Common myeloid progenitor, CD34-positive (primary cell): ENCODE measurements at regions not wholly inside any gene's neighbourhood (a gene's known extent, or its start where the extent isn't known, plus 50 kb on each side); places are given as distances from the start of the nearest gene placed in this dataset.
"Not testable (repeated sequence)": the region's sequence is repeated elsewhere in the genome, so short reads cannot be mapped to it uniquely, and the experiment has no call there.

ENCODE experiments used
- CTCF ChIA-PET: fragments of 350-600 bp; sonication (Branson Sonifier 250); formaldehyde crosslinking; loops from one replicate; lab custom pipeline; 2021; ENCODE audit warnings: antibody characterized with exemption; lab: Charles Lee
- POLR2A ChIA-PET: fragments of 350-600 bp; sonication (Branson Sonifier 250); formaldehyde crosslinking; loops from one replicate; lab custom pipeline; 2021; ENCODE audit warnings: antibody characterized with exemption; lab: Charles Lee
- DNase-seq, 3 donors: peaks; one replicate each; pipeline versions ENCODE4 v3.0.0 to v3.0.0-alpha.2; 2013
- H3K27ac ChIP-seq, 2 experiments: 1 replicate in 1 of 2; 2 replicates in 1 of 2; pipeline ENCODE4 v1.7.0; 2013; ENCODE audit warnings: inconsistent platforms in 2 of 2, low read length in 2 of 2, mild to moderate bottlenecking in 2 of 2, low read depth in 1 of 2, moderate library complexity in 1 of 2; ENCODE audit not compliant: severe bottlenecking in 2 of 2, insufficient read depth in 1 of 2, poor library complexity in 1 of 2
- H3K27me3 ChIP-seq, 5 experiments: replicated peaks in 2 of 5; 1 replicate in 3 of 5; 2 replicates in 2 of 5; pipeline versions ENCODE4 v1.6.1 to v1.7.0; 2013; ENCODE audit warnings: low read length in 4 of 5, mild to moderate bottlenecking in 2 of 5, moderate library complexity in 2 of 5, inconsistent platforms in 1 of 5; ENCODE audit not compliant: insufficient read depth in 5 of 5, control insufficient read depth in 4 of 5
- H3K36me3 ChIP-seq, 4 experiments: 1 replicate in 2 of 4; 2 replicates in 2 of 4; pipeline versions ENCODE4 v1.6.1 to v1.7.0; 2013; ENCODE audit warnings: low read length in 3 of 4, control low read depth in 1 of 4, mild to moderate bottlenecking in 1 of 4; ENCODE audit not compliant: control insufficient read depth in 4 of 4, insufficient read depth in 4 of 4
- H3K4me1 ChIP-seq, 4 experiments: 1 replicate in 3 of 4; 2 replicates in 1 of 4; pipeline versions ENCODE4 v1.6.1 to v1.7.1; 2013; ENCODE audit warnings: low read length in 3 of 4, mild to moderate bottlenecking in 3 of 4, control low read depth in 1 of 4, inconsistent platforms in 1 of 4, moderate library complexity in 1 of 4; ENCODE audit not compliant: control insufficient read depth in 4 of 4, insufficient read depth in 4 of 4; ENCODE audit errors: control extremely low read depth in 1 of 4
- H3K4me3 ChIP-seq, 7 experiments: 1 replicate in 4 of 7; 2 replicates in 3 of 7; pipeline versions ENCODE4 v1.5.1 to v1.7.0; 2013; ENCODE audit warnings: mild to moderate bottlenecking in 7 of 7, low read length in 6 of 7, moderate library complexity in 6 of 7, inconsistent platforms in 2 of 7, low read depth in 2 of 7, control low read depth in 1 of 7; ENCODE audit not compliant: insufficient read depth in 4 of 7, control insufficient read depth in 1 of 7; ENCODE audit errors: extremely low read depth in 1 of 7
- H3K9me3 ChIP-seq, 5 experiments: 1 replicate in 4 of 5; 2 replicates in 1 of 5; pipeline versions ENCODE4 v1.6.1 to v1.7.1; 2013; ENCODE audit warnings: low read length in 4 of 5, mild to moderate bottlenecking in 2 of 5, inconsistent platforms in 1 of 5, low read depth in 1 of 5, moderate library complexity in 1 of 5; ENCODE audit not compliant: control insufficient read depth in 4 of 5, insufficient read depth in 2 of 5; ENCODE audit errors: control extremely low read depth in 1 of 5
- WGBS: methylation state at CpG from one replicate; pipeline ENCODE4 v1.1.5; 2013; ENCODE audit not compliant: insufficient coverage; 5-methylcytosine and 5-hydroxymethylcytosine counted together

- Histone ChIP-seq H3K4me1 (no peaks in the 10 kb centered on the region), H3K27me3 (no peaks in the 10 kb centered on the region), H3K36me3 (no peaks in the 10 kb centered on the region), H3K27ac (no peak overlapping the region), H3K4me3 (no peak overlapping the region), H3K9me3 (no peaks in the 10 kb centered on the region)
- WGBS = 93% methylated on average over 2 of the region's 4 CpGs
- CTCF ChIA-PET = no interaction called here
- POLR2A ChIA-PET = no interaction called here
- DNase-seq = no peak
Observed at GRCh38 chr2:75432761-75433361, 127.9 kb downstream of the EVA1A start.

- H3K27me3 ChIP-seq = no peaks in the 10 kb centered on the region
- H3K4me1 ChIP-seq = no peaks in the 10 kb centered on the region
- H3K27ac ChIP-seq = no peak overlapping the region
- 60% methylated on average over 1 of the region's 1 CpG for WGBS
- DNase-seq = no peak
- H3K36me3 ChIP-seq = no peaks in the 10 kb centered on the region
- H3K9me3 ChIP-seq = no peaks in the 10 kb centered on the region
- no peak overlapping the region for H3K4me3 ChIP-seq
- CTCF ChIA-PET = no interaction called here
- POLR2A ChIA-PET = no interaction called here
Observed at GRCh38 chr2:75431763-75432162, 129.0 kb downstream of the EVA1A start.

DNA sequence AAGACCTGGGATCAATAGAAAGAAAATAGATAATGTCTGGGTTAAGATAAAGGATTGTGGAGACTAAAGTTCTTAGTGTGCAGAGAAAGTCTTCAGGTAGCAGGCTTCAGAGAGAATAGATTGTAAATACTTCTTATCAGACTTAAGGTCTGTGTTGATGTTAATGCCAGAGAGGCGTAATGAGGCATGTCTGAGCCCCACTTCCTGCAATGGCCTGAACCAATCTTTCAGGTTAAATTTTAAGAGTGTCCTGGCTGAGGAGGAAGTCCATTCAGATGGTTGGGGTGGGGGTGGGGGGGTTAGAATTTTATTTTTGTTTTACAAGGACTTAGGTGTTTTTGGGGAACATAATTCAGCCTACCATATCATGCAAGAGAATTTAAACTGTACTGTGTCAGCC, 129.5 kb downstream of the EVA1A start:
- no peaks in the 10 kb centered on the region for H3K36me3 ChIP-seq
- H3K27me3 ChIP-seq = no peaks in the 10 kb centered on the region
- 89% methylated on average over 1 of the region's 1 CpG for WGBS
- H3K9me3 ChIP-seq = no peaks in the 10 kb centered on the region
- CTCF ChIA-PET = no interaction called here
- no peak for DNase-seq
- POLR2A ChIA-PET = no interaction called here
- no peak overlapping the region for H3K4me3 ChIP-seq
- H3K27ac ChIP-seq = no peak overlapping the region
- H3K4me1 ChIP-seq = no peaks in the 10 kb centered on the region

DNA sequence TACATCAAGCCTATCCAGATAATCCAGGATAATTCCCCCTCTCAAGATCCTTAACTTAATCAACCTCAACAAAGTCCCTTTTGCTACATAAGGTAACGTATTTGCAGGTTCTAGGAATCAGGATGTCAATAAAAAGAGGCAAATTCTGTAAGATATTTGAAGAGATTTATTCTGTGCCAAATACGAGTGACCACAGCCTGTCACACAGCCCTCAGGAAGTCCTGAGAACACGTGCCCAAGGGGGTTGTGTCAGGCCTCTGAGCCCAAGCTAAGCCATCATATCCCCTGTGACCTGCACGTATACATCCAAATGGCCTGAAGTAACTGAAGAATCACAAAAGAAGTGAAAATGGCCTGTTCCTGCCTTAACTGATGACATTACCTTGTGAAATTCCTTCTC, 130.3 kb downstream of the EVA1A start:
- H3K27me3 ChIP-seq, POLR2A ChIA-PET, H3K27ac ChIP-seq, H3K9me3 ChIP-seq, CTCF ChIA-PET, H3K36me3 ChIP-seq, H3K4me1 ChIP-seq, H3K4me3 ChIP-seq, DNase-seq: not testable (repeated sequence)
- 62% methylated on average over 2 of the region's 4 CpGs for WGBS

DNA sequence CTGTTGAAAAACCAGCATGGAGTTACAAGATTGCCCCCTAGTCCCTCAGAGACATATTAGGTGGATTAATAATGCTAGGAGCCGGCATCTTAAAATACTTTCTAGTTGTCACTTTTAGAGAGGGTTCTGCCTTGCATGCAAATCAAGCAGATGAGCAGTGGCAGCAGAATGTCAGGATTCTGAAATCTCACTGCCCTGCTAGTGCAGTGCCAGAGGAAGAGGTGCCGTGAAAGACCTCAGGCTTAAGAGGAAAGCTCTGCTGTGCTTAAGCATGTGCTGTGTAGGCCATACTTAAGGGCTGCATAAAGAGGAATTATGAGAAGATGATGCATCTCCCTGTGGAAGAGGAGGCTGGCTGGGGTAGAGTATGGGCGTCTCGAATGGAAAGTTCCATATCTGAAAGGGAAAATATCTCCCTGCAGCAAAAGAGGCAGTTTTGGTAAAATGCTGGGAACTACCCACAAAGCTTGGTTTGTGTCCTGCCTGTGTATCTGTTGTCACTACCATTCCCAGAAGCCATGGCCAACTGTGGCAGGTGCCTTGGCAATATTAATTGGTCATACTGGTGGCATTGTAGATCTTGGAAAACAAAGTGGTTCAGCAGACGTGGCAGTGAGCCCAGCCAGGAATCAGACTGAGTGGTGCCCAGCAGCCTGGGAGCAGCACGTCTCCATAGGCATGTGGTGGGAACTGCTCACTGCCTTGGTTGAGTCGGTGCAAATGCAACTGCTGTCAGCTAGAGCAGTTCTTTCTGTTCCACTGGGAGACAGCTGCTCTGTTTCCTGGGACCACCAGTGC, 131.9 kb downstream of the EVA1A start:
- CTCF ChIA-PET = interaction anchor here (0.5 kb wide), 1 partner anchor 18 kb away, joined by 3 read pairs; no protein-coding TSS in a partner anchor
- Histone ChIP-seq H3K27ac (no peak overlapping the region), H3K36me3 (no peaks in the 10 kb centered on the region), H3K4me1 (no peaks in the 10 kb centered on the region), H3K4me3 (no peak overlapping the region), H3K9me3 (peaks cover 0 to 6% (median 0%) of the 10 kb centered on the region in 5 experiments), H3K27me3 (no peaks in the 10 kb centered on the region)
- no peak for DNase-seq
- WGBS = 97% methylated on average over 7 of the region's 7 CpGs
- POLR2A ChIA-PET = no interaction called here

- Histone ChIP-seq H3K4me1 (no peaks in the 10 kb centered on the region), H3K9me3 (peaks cover 0 to 6% (median 0%) of the 10 kb centered on the region in 5 experiments), H3K4me3 (no peak overlapping the region), H3K36me3 (no peaks in the 10 kb centered on the region), H3K27ac (no peak overlapping the region), H3K27me3 (no peaks in the 10 kb centered on the region)
- WGBS = 40% methylated on average over 1 of the region's 2 CpGs
- ChIA-PET POLR2A (no interaction called here), CTCF (no interaction called here)
- DNase-seq = no peak
Observed at GRCh38 chr2:75428060-75428459, 132.7 kb downstream of the EVA1A start.

GRCh38 chr2:75424936-75425619, 135.7 kb downstream of the EVA1A start:
- POLR2A ChIA-PET = no interaction called here
- Histone ChIP-seq H3K4me1 (no peaks in the 10 kb centered on the region), H3K27me3 (peaks cover 0 to 3% (median 0%) of the 10 kb centered on the region in 5 experiments), H3K36me3 (no peaks in the 10 kb centered on the region), H3K9me3 (peaks cover 0 to 6% (median 0%) of the 10 kb centered on the region in 5 experiments), H3K27ac (no peak overlapping the region), H3K4me3 (no peak overlapping the region)
- no peak for DNase-seq
- 91% methylated on average over 4 of the region's 4 CpGs for WGBS
- CTCF ChIA-PET = no interaction called here
